K562 (cell line): ENCODE measurements at regions not wholly inside any gene's neighbourhood (a gene's known extent, or its start where the extent isn't known, plus 50 kb on each side); places are given as distances from the start of the nearest gene placed in this dataset.
"Not testable (repeated sequence)": the region's sequence is repeated elsewhere in the genome, so short reads cannot be mapped to it uniquely, and the experiment has no call there.

Source experiments
- GABPB1 ChIP-seq: sonication (generic); formaldehyde crosslinking; IDR thresholded peaks from 2 replicates; pipeline ENCODE4 v1.8.0; 2022; ENCODE audit warnings: mild to moderate bottlenecking, missing genetic modification reagents
- NEUROD1 ChIP-seq: fragments of 150-350 bp; IDR thresholded peaks from 2 replicates; pipeline ENCODE4 v1.6.1; 2014; ENCODE audit warnings: borderline replicate concordance, low read length, low read depth; ENCODE audit not compliant: partially characterized antibody
- REST ChIP-seq, 2 experiments: fragments of 450-650 bp; formaldehyde crosslinking in 1 of 2; IDR thresholded peaks; 2 replicates each; pipeline versions ENCODE4 v1.4.0 to v1.6.1; 2014 to 2020; ENCODE audit warnings: mild to moderate bottlenecking in 2 of 2, borderline replicate concordance in 1 of 2, low read depth in 1 of 2
- ZBTB2 ChIP-seq: fragments of 450-650 bp; IDR thresholded peaks from 2 replicates; pipeline ENCODE4 v1.6.1; 2016; ENCODE audit warnings: antibody characterized with exemption
- ZBTB40 ChIP-seq, 2 experiments: fragments of 450-650 bp in 1 of 2; sonication (generic) in 1 of 2; formaldehyde crosslinking in 1 of 2; IDR thresholded peaks; 2 replicates each; pipeline versions ENCODE4 v1.7.1 to v1.9.0; 2016 to 2022; ENCODE audit warnings: inconsistent platforms in 1 of 2, mild to moderate bottlenecking in 1 of 2, missing genetic modification reagents in 1 of 2
- ZFX ChIP-seq: sonication (generic); formaldehyde crosslinking; IDR thresholded peaks from 2 replicates; pipeline ENCODE4 v1.8.0; 2022; ENCODE audit warnings: mild to moderate bottlenecking, missing genetic modification reagents, moderate library complexity

DNA sequence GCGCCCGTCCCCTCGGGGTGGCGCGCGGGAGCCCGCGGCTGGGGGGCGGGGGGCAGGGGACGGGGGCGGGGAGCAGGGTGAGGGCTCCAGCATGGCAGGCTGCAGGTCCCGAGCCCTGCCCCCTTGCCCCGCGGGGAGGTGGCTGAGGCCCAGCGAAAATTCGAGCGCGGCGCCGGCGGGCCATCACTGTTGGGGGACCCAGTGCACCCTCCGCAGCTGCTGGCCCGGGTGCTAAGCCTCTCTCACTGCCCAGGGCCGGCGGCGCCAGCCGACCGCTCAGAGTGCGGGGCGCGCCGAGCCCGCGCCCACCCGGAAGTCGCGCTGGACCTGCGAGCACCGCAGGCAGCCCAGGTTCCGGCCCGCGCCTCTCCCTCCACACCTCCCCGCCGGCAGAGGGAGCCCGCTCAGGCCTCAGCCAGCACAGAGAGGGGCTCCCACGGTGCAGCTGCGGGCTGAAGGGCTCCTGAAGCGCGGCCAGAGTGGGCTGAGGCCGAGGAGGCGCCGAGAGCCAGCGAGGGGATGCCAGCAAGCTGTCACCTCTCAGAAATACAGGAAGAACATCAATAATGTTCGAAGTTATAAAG, 290.8 kb upstream of the PRSS16 start (continued):
- TF ChIP-seq ZBTB40 (IDR thresholded peaks at IDR 0.05), result peak; percentile 74
- not testable (repeated sequence) for TF ChIP-seq ZBTB40 (CRISPR knock-in tag; IDR thresholded peaks at IDR 0.05)
- peak; percentile 62; the same call in 1 of the 2 replicates for TF ChIP-seq GABPB1
- TF ChIP-seq NEUROD1, result peak; percentile 52
- TF ChIP-seq REST (IDR thresholded peaks at IDR 0.05; ENCODE audit: borderline replicate concordance), result 0 out of 2 replicates have a peak, but pooled peaks have one; percentile 5
- peak; percentile 46; the same call in 1 of the 2 replicates for TF ChIP-seq REST (CRISPR knock-in tag; IDR thresholded peaks at IDR 0.05; ENCODE audit: low read depth)
- TF ChIP-seq ZFX (CRISPR knock-in tag), result peak; percentile 85
- TF ChIP-seq ZBTB2, result 0 out of 2 replicates have a peak, but pooled peaks have one; percentile 28
